Upper lobe of right lung (tissue), 1 donor: ENCODE measurements at regions not wholly inside any gene's neighbourhood (a gene's known extent, or its start where the extent isn't known, plus 50 kb on each side); places are given as distances from the start of the nearest gene placed in this dataset.

Source experiments
- ATAC-seq: fragments of 200-7000 bp; cut with Tn5 transposase; one replicate; pipeline ENCODE4 v1.9.1; 2020; ENCODE audit warnings: mild to moderate bottlenecking, moderate library complexity
- DNase-seq: peaks from one replicate; pipeline ENCODE4 v3.0.0-alpha.2; 2020
- H3K27ac ChIP-seq: fragments of 200-600 bp; one replicate; pipeline ENCODE4 v1.8.0; 2022
- H3K27me3 ChIP-seq: fragments of 200-600 bp; one replicate; pipeline ENCODE4 v1.8.0; 2022; ENCODE audit warnings: mild to moderate bottlenecking
- H3K36me3 ChIP-seq: fragments of 200-600 bp; one replicate; pipeline ENCODE4 v1.8.0; 2022
- H3K4me1 ChIP-seq: fragments of 200-600 bp; one replicate; pipeline ENCODE4 v1.8.0; 2022
- H3K4me3 ChIP-seq: fragments of 200-600 bp; one replicate; pipeline ENCODE4 v1.8.0; 2022; ENCODE audit warnings: mild to moderate bottlenecking
- H3K9me3 ChIP-seq: fragments of 200-600 bp; one replicate; pipeline ENCODE4 v1.8.0; 2022
- intact Hi-C: fragments of 100-400 bp; cut with DNase I; formaldehyde crosslinking; loops from one replicate; pipeline ENCODE4 v1.11.0; 2022
- TF ChIP-seq, protein P1 (sequence below): fragments of 200-600 bp; IDR thresholded peaks from one replicate; pipeline ENCODE4 v1.8.0; 2022; ENCODE audit warnings: antibody characterized with exemption
- donor health status: DM: no; HTN: yes; CAD: no; lungs with severe emphysema.

DNA sequence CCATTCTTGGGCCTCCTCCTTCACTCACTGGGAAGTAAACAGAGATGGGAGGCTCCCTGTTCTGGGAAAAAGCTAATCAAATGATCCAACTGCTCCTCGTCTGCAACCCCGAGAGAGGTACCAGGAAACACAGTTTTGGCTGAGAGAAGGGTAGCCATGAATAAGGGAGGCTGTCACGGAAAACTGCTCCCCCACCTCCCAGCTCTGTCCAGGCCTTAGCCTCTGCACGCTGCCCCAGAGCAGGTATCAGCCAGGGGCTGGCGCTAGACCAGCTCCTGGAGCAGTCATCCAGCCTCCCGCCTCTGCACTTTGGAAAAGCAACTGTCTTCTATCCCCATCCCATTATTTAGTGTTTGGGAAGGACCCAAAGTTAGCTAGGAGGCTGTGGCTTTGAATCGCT is 266.1 kb downstream of the NDUFS4 start:
- TF ChIP-seq, protein P1, sequence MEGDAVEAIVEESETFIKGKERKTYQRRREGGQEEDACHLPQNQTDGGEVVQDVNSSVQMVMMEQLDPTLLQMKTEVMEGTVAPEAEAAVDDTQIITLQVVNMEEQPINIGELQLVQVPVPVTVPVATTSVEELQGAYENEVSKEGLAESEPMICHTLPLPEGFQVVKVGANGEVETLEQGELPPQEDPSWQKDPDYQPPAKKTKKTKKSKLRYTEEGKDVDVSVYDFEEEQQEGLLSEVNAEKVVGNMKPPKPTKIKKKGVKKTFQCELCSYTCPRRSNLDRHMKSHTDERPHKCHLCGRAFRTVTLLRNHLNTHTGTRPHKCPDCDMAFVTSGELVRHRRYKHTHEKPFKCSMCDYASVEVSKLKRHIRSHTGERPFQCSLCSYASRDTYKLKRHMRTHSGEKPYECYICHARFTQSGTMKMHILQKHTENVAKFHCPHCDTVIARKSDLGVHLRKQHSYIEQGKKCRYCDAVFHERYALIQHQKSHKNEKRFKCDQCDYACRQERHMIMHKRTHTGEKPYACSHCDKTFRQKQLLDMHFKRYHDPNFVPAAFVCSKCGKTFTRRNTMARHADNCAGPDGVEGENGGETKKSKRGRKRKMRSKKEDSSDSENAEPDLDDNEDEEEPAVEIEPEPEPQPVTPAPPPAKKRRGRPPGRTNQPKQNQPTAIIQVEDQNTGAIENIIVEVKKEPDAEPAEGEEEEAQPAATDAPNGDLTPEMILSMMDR = no peak
- Histone ChIP-seq H3K4me3 (no peak overlapping the region), H3K36me3 (no peaks in the 10 kb centered on the region), H3K9me3 (no peaks in the 10 kb centered on the region), H3K27me3 (no peaks in the 10 kb centered on the region), H3K27ac (no peak overlapping the region), H3K4me1 (no peaks in the 10 kb centered on the region)
- peak; percentile 41 for ATAC-seq
- intact Hi-C loops = no loop called here
- DNase-seq = no peak

DNA sequence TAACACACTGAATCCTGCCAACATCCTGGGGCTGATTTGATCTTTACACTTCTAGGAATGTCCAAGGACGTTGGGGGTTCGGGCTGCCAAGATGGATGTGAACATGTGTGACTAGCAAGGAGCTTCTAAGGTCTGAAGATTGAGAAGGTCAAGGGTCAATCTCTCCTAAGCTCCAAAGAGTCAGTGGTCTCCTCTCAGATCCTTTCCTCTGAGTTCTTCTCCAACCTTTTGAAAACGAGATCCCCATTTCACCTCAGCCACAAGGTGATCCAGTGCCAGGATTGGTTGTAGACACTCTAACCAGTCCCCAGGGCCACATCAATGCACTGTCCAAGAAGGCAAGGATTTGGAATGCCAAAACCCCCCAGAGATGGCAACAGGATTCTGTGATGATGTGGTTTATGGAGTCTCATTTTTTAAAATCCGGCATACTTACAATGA is 266.8 kb downstream of the NDUFS4 start:
- Histone ChIP-seq H3K27ac (no peak overlapping the region), H3K9me3 (no peaks in the 10 kb centered on the region), H3K4me1 (no peaks in the 10 kb centered on the region), H3K27me3 (no peaks in the 10 kb centered on the region), H3K36me3 (no peaks in the 10 kb centered on the region), H3K4me3 (no peak overlapping the region)
- DNase-seq (no peak), ATAC-seq (no peak)
- TF ChIP-seq, protein P1 = no peak
- intact Hi-C loops = no loop called here

- Histone ChIP-seq H3K36me3 (no peaks in the 10 kb centered on the region), H3K4me1 (no peaks in the 10 kb centered on the region), H3K27me3 (no peaks in the 10 kb centered on the region), H3K9me3 (no peaks in the 10 kb centered on the region), H3K4me3 (no peak overlapping the region), H3K27ac (no peak overlapping the region)
- no peak for DNase-seq
- ATAC-seq = no peak
- intact Hi-C loops = no loop called here
- TF ChIP-seq, protein P1 = no peak
These were observed 271.1 kb downstream of the NDUFS4 start for GRCh38 chr5:53831496-53831895.
